ENCODE measurements at regions not wholly inside any gene's neighbourhood (a gene's known extent, or its start where the extent isn't known, plus 50 kb on each side); places are given as distances from the start of the nearest gene placed in this dataset.

- TF ChIP-seq KDM1A (IDR thresholded peaks at IDR 0.05; ENCODE audit: low read depth) (no peak), ZSCAN20 (CRISPR knock-in tag; IDR thresholded peaks at IDR 0.05) (no peak), POLR2AphosphoS2 (conservative IDR thresholded peaks at IDR 0.05; ENCODE audit: low read length) (no peak), EP300 (IDR thresholded peaks at IDR 0.05) (no peak), REST (IDR thresholded peaks at IDR 0.05) (no peak), ZFP36 (IDR thresholded peaks at IDR 0.05; ENCODE audit: borderline replicate concordance, partially characterized antibody) (no peak), NPAS2 (CRISPR knock-in tag; IDR thresholded peaks at IDR 0.05; ENCODE audit: borderline replicate concordance) (no peak), EHF (CRISPR knock-in tag; IDR thresholded peaks at IDR 0.05) (no peak), E2F6 (IDR thresholded peaks at IDR 0.05; ENCODE audit: borderline replicate concordance, low read depth) (no peak)
- ChIA-PET CTCF (no interaction called here), POLR2A (no interaction called here)
- no peak overlapping the region for H3K4me3 ChIP-seq
- no peak overlapping the region for H3K27ac ChIP-seq
- H3K9me3 ChIP-seq, result no peaks in the 10 kb centered on the region
- no peak overlapping the region for H3K4me2 ChIP-seq
- no peak for FAIRE-seq
- no peaks in the 10 kb centered on the region for H3K4me1 ChIP-seq
- DNase-seq (ENCODE audit: low read depth in 1 of 2, low spot score in 1 of 2), result no peak
- ATAC-seq, result no peak
- 78% methylated on average over 3 of the region's 3 CpGs for WGBS (ENCODE audit: missing lambda C conversion rate)
Measured at GRCh38 chr6:133715270-133715669, 173.6 kb upstream of the TCF21 start.

DNA sequence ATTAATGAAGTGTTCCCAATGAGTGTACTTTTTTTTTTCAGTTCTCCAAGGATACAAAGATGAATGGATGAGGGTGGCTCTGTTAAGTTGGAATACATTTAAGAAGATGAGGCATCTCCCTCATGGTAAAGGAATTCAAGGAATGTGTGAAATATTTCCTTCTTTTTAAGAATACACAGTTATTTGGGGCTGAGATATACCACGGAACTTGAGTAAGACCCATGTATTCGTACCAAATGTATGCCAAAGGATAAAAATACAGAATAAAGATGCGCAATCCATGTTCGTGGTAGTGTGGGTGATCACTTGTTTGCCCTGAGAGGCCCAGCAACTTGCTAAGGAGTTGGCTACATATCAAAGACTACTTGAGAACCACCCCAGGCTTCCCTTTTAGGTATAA, 164.2 kb upstream of the TCF21 start:
- no peak for TF ChIP-seq RFX5 (IDR thresholded peaks at IDR 0.05)
- WGBS (ENCODE audit: missing lambda C conversion rate), result 58% methylated on average over 4 of the region's 4 CpGs
- no peak overlapping the region for H3K4me2 ChIP-seq
- POLR2A ChIA-PET, result no interaction called here
- CTCF ChIA-PET, result no interaction called here
- DNase-seq (ENCODE audit: low read depth in 1 of 2, low spot score in 1 of 2) (no peak), ATAC-seq (no peak), FAIRE-seq (no peak)
- no peak overlapping the region for H3K4me3 ChIP-seq
- no peak overlapping the region for H3K27ac ChIP-seq
- H3K9me3 ChIP-seq, result peaks cover 29% of the 10 kb centered on the region
- no peaks in the 10 kb centered on the region for H3K4me1 ChIP-seq

DNA sequence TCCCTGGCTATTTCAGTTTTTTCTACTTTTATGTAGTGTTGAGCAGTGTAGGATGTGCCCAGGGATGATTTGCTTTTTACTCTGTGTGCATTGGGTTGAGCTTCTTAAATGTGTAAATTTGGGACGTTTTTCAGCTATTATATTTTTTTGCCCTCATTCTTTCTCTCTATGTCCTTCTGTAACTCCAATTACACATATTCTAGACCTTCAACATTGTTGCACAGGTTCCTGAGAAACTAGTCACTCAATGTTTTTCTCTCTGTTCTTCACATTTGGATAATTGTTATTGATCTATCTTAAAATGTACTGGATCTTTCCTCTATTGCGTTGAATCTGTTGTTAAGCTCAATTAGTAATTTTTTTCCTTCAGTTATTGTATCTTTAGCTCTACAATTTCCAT, 162.7 kb upstream of the TCF21 start:
- DNase-seq (ENCODE audit: low read depth in 1 of 2, low spot score in 1 of 2), result no peak
- Histone ChIP-seq H3K27ac (no peak overlapping the region), H3K4me3 (no peak overlapping the region), H3K4me1 (0 out of 3 replicates have a peak, but pooled peaks cover 6% of the 10 kb centered on the region), H3K4me2 (no peak overlapping the region), H3K9me3 (peaks cover 29% of the 10 kb centered on the region)
- ChIA-PET CTCF (no interaction called here), POLR2A (no interaction called here)
- ATAC-seq, result no peak
- 73% methylated on average over 2 of the region's 2 CpGs for WGBS (ENCODE audit: missing lambda C conversion rate)
- FAIRE-seq, result no peak
- TF ChIP-seq EP300 (IDR thresholded peaks at IDR 0.05) (no peak), NR3C1 (IDR thresholded peaks at IDR 0.05) (no peak), ZSCAN20 (CRISPR knock-in tag; IDR thresholded peaks at IDR 0.05) (no peak), SMC3 (IDR thresholded peaks at IDR 0.05) (no peak), FOSB (CRISPR knock-in tag; IDR thresholded peaks at IDR 0.05) (no peak), CHD2 (IDR thresholded peaks at IDR 0.05; ENCODE audit: low read length, partially characterized antibody) (no peak), PHF8 (IDR thresholded peaks at IDR 0.05; ENCODE audit: borderline replicate concordance, low read depth) (no peak), BHLHE40 (IDR thresholded peaks at IDR 0.05; ENCODE audit: low read depth, low read length) (no peak), RFX5 (IDR thresholded peaks at IDR 0.05) (no peak), EHF (CRISPR knock-in tag; IDR thresholded peaks at IDR 0.05) (no peak), TFCP2L1 (CRISPR knock-in tag; IDR thresholded peaks at IDR 0.05) (no peak), HOXB13 (CRISPR knock-in tag; IDR thresholded peaks at IDR 0.05; ENCODE audit: low read depth) (no peak)

Measured in A549 (cell line).